ENCODE measurements at regions not wholly inside any gene's neighbourhood (a gene's known extent, or its start where the extent isn't known, plus 50 kb on each side); places are given as distances from the start of the nearest gene placed in this dataset.

DNA sequence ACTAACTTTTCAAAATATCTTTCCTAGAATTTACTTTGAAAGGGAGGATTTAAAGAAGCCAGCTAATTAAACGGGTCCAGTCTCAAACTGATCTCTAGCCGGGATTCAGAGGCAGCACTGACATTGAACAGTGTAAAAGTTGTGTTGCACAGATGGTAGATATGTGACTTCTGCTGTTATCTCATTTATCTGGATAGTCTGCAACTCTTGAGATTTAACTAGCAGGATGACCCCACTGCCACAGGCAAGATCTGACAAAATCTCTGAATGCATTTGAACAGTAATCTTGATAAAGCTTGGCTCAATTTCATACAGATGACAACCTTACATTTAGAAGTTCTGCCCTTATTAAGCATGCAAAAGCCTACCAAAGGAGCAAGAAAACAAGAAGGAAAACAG is 138.0 kb upstream of the CPNE8 start:
- DNase-seq, result no peak

DNA sequence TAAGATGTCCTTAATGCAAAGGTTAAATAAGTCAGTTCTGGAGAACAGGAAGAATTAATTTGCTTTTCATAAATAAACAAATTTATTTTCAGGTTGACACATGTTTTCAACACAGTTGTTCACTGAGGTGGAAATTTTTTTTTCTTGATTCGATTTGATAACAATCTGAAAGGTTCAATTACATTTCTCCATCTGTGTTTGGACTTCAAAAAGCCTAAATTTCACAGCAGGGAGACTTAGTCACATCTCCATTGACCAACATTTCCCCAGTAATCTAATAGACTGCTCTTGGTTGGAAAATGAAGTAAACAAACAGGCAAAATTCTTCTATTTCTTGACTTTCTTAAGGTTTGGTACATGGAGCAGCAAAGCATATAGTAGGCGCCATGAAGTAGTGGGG is 134.9 kb upstream of the CPNE8 start:
- DNase-seq, result no peak

DNA sequence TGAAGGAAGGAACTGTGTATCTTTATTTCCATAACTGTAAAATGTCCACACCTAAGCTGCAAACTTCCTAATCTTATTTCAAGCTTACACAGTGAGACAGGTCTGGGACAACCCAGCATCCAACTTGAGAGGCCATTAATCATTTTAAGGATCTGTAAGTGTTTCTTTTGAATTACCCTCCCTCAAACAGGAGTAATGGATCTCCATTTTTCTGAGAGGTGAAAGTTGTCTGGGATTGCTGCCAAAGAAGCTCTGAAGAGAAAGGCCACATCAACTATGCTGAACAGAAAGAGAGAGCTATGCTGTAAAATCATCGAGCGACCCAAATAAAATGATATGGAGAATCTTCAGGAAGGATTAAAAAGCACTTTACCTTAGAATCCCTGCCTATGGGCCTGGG is 131.7 kb upstream of the CPNE8 start:
- no peak for DNase-seq

DNA sequence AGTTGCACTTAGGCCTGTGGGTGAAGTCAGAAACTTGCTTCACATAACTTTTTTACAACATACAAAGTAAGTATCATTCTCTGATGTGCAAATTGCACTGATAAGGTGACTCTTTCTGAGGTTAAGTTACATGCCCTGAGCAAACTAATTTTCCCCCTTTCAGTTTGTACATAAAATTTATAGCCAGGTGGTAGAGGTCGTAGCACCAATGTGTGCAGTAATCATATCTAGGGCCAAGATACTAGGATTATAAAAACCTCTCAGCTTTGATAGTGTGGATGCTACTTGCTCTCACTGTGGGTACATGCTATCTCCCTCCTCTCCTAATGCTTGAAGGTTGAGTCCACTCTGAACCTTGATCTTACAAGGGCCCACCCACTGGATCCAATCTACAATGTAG is 130.7 kb upstream of the CPNE8 start:
- no peak for DNase-seq

DNA sequence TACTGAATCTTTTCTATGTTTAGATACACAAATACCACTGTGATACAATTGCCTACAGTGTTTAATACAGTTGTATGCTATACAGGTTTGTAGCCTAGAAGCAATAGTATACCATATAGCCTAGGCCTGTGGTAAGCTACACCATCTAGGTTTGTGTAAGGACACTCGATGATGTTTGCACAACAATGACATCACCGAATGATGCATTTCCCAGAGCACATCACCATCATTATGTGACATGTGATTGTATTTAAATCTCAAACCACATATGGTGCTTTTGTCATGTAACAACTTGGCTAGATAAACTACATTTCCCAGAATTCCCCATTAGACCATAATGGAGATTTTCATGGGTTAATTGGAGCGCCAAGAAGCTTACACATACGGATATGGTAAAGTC is 128.4 kb upstream of the CPNE8 start:
- DNase-seq, result no peak

DNA sequence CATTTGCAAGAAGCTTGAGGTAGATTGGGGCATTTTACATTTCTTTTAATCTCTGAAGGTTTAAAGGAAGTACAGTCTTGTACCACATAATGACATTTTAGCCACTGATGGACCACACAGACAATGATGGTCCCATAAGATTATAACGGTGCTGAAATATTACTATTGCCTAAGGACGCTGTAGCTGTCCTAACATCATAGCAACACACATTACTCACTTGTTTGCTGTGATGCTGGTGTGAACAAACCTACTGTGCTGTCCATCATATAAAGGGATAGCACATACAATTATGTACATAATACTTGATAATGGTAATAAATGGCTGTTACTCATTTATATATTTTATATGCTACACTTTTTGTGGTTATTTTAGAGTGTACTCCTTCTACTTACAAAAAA is 127.1 kb upstream of the CPNE8 start:
- no peak for DNase-seq

DNA sequence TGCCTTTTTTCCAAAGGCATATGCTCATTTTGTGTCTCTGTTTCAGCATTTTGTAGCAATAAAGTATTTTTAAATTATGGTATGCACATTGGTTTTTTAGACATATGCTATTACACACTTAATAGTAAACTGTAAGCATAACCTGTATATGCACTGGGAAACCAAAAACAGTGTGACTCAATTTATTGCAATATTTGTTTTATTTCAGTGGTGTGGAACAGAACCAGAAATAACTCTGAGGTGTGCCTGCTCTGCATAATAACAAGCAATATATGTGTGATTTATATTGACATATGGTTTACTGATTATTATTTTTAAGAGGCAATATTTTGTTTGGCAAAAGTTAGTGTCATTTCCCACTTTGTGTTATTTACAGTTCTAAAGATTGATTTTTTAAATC is 126.6 kb upstream of the CPNE8 start:
- DNase-seq, result no peak

DNA sequence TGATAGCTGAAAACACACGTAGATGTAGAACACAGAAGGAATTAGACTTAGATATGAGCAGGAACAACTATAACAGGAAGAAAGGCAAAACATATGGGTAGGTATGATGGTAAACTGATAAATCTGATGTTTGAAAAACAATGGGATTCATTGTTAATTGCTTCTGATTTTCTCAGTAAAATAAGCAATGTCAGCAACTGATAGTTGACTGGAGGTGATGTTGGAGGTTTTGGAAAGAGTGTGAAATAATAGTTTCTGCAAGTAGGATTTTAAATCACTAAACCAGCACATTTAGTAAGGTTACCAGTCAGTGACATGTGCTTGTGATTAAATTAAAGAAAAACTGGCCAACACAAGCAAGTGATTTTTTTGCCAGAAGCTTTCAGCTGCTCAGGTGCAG is 123.0 kb upstream of the CPNE8 start:
- no peak for DNase-seq

DNA sequence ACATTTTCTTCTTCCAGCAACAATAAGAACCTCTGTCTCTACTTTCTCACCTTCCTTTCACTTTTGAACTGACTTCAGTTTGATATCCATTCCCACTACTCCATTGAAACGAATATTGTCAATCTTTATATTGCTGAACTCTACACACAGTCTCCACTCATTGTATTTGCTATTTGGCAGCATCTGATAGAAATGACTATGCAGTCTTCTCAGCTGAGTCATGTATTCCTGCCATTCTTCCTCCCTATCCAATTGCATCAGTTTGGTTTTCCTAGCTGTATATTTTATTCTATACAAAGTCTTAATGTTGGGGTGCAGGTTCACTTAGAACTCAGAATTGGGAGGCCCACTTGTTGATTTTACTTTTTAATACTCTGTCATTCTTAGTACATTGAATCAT is 107.5 kb upstream of the CPNE8 start:
- DNase-seq, result no peak

DNA sequence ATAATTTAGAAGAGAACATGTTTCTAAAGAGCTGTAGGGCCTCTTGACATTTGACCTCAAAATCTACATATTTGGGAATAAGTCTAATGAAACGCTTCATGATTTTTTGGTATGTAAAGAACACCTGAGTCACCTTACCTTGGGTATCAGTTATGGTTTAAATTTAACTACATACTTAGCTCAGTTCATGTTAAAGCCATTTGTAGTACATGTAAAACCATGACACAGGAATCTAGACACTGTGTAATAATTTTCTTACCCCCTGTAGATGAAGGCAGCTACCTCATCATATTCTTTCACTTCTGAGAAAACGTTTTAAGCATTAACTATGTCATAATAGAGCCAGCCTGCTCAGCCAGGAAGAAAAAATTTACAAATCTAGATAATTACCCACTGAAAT is 105.8 kb upstream of the CPNE8 start:
- DNase-seq, result no peak

DNA sequence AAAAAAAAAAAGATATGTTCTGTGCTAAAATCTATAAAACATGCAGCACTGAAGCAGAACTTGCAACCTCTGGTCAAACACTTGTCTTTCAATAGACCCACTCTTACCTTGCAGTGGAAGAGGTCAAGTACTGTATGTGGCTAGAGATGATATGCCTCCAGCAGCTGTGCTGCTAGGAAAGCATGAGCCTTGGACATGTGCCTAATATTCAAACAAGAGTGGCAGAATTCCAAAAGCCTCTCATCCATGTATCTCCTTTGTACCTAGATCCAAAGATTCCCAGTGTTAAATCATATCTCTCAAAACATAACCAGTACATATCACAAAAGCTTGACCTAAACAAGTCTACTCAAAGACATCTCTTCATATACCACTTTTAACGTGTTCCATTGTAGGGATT is 105.0 kb upstream of the CPNE8 start:
- no peak for DNase-seq

DNA sequence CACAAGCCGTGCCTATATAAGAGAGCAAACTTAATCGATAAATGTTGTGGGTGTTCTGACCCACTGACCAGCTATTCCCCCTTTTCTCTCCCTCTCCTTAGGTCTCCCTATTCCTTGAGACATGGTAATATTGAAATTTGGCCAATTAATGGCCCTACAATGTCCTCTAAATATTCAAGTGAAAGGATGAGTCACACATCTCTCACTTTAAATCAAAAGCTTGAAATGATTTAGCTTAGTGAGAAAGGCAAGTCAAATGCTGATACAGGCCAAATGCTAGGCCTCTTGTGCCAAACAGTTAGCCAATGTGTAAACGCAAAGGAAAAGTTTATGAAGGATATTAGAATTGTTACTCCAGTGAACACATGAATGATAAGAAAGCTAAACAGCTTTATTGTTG is 102.2 kb upstream of the CPNE8 start:
- DNase-seq, result no peak

DNA sequence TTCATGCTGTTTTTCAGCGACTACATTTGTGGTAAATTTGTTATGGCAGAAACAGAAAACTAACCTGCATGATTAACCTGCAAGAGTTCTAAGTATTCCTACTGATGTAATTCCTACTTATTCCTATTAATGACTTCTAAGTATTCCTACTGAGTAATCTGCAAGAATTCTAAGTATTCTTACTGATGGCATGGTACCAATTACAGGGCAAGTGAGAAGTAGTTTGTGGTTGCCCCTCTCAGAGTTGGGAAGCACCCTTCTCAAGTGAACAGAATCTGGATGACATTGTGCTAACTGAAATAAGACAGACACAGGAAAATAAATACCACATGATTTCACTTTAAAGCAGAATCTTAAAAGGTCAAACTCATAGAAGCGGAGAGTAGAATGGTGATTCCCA is 100.9 kb upstream of the CPNE8 start:
- DNase-seq, result no peak

DNA sequence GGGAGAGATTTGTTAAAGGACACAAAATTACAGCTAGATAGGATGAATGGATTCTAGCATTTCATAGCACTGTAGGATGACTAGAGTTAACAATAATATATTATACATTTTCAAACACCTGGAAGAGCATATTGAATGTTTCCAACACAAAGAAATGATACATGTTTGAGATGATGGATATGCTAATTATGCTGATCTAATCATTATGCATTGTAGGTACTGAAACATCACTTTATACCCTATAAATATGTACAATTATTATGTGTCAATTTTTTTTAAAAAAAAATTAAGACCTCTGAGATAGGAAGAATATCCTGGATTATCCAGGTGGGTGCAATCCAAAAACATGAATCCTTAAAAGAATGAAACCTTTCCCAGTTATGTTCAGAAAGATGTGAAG is 100.3 kb upstream of the CPNE8 start:
- no peak for DNase-seq

DNA sequence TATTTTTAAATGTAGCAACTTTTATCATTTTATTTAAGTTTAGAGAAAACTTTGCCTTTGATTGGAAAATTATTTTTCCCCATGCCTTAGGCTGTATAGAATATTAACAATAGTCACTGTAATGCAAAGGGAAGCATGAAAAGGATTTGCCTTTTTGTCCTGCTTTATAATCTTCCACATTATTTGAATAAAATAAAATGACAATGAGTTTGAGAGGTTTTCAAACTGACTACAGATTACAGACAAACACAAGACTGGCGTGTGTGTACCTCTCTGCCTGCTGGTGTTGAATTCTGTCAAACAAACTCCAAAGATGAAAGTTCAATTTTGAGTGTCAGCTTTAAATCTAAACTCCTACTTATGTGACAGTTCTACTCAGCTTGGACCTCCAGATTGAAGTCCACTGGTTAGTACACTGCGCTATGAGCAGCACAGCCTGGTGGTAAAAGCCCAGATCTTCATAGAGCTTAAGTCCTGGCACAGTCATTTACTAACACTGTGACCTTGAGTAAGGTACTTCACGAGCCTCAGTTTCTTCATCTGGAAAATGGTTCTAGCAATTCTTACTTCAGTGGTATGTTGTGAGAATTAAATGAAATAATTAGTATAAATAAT is 98.3 kb upstream of the CPNE8 start:
- DNase-seq, result no peak

DNA sequence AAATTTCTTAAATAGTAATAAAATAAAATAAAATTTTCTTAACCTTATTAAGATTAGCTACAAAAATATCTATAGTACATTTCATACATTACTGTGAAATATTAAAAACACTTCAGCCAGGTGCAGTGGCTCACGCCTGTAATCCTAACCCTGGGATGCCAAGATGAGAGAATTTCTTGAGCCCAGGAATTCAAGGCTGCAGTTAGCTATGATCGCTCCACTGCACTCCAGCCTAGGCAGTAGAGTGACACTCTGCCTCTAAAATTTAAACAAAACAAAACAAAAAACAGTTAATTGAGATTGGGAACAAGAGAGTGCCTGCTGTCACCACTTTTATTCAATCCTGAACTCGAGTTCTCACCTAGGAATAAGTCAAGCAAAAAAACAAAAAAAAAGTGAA is 95.0 kb upstream of the CPNE8 start:
- DNase-seq, result no peak

DNA sequence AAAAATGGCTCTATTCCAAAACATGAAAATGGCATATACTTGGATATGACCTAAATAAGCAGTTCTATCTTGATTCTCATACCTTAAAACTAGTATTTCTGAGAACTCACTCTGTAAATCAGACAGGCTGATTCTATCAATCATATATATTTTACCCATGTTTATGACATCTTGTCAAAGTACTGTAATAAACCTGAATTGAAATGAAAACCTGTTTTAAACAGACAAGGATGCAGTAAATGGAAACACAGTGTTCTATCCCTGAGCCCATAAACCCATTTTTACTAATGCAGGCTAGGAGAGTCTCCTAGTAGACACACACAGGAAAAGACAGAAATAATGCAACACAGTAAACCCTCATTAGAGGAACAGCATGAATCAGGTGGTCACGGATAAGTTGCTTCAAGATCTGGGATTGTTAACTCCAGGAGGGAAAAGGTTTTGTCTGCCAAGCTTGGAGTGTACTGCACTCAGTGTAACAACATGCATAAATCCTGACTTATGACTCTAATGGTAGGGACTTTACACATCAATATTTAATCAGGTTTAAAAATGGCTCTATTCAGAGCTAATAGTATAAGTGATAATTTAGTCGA is 93.6 kb upstream of the CPNE8 start:
- DNase-seq, result no peak

DNA sequence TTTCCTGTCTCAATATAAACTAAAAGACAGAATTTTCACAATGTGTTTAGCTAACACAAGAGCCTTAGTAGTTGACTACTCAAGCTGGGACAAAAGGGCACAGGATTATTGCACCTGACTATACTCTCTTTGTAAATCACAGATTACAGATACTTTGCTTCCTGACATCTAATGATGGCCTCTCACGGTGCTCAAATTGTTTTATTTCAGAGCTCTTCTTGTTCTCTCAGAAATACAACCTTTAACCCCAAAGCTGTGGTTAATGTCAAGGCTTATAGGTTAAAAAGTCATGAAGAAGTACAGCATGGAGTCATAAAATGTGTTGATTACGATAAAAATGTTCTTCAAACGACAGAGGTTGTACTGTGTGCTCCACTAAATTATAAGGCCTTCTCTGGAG is 89.9 kb upstream of the CPNE8 start:
- DNase-seq, result no peak

DNA sequence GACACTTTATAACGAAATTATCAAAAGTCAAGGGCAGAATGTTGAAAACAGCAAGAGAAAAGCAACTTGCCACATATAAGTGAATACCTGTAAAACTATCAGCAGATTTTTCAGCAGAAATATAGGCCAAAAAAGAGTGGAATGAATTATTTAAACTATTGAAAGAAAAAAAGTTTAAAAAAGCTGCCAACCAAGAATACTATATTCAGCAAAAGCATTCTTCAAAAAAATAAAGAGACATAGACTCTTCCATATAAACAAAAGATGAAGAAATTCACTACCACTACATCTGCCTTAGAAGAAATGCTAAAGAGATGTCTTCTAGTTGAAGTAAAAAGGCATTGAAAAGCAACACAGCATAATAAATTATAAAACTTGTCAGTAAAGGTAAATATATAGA is 80.6 kb upstream of the CPNE8 start:
- DNase-seq, result no peak

DNA sequence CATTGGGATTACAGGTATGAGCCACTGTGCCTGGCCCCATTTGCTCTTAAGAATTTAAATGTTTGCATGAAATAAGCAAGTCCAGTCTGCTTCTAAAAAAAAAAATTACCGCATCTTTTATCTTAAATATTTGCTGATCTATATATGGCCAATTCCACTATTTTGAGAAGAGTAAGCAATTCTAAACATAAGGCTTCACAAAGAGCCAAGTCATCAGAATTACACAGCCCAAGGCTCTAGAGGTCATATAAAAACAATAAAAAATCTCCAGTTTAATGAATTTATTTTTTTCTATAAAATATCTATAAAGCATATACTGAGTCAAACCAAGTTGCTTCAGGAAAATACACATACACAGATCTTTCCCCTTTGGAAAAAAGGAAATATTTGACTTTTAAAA is 79.0 kb upstream of the CPNE8 start:
- no peak for DNase-seq

DNA sequence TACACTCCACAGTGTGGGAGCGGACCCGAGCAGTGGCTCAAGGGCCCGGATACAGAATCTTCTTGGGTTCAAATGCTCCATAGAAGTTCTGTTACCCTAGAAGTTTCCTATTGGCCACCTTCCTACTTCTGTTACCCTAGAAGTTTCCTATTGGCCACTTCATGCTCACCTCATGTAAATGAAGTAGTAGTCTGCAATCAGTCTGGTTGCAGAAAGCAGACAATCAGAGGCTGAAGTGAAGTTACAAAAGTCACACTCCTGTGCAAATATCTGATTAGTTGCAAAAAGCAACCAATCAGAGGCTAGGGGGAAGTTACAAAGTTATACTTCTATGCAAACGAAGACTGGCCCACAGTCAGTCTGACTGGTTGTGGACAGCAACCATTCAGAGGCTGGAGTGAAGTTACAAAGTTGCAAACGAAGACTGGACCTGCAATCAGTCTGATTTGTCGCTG is 77.8 kb upstream of the CPNE8 start:
- no peak for DNase-seq

DNA sequence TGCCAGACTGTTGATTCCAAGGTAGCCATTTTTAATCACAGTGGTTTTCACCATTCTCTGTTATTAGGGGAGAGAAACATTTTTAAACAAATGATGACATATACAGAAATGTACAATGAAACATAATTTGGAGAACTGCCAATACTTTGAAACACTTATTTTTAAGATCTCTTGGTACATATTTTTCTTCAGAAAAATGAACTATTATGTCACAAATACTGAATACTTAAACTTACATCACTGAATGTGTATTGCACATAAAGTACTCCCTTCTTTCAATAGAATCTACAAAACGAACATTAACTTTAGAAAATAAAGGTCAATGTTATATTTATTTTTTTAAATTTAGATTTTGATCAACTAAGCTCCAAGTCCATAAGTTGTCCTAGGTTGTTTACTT is 71.7 kb upstream of the CPNE8 start:
- DNase-seq, result no peak

DNA sequence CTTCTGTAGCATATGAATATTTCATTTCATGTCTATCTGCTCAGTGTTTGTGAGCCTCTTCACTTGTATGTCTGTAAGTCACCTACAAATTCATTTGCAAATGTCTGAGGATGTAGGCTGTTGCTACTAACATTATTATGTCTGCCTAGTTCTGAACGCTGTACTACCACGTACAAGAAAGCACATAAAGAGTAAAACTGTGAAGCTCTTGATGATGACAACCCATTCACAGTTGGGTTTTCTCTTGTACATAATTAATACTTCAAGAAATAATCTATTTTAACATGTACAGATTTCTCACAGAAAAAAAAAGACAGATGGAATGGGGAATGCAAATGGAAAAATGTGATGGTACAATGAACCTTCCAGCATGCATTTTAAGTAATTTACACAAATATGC is 64.3 kb upstream of the CPNE8 start:
- DNase-seq, result no peak

DNA sequence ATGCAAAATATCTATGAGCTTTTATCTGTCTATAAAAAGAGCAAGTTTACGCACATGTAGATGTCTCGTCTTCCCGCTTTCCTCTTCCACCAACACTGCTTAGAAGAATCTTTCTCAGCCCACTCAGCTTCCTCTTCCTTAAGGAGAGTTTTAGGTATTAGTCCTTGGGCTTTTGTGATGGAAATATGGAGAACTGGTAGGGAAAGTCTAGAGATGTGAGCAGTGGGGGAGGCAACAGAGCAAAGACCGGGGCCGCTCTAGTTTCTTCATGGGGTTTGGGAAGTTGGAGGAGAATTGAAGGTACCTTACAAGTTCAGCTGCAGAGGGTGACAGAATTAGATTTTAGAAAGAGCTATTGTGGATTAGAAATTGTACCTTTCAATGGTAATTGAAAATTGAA is 56.3 kb upstream of the CPNE8 start:
- DNase-seq, result no peak

DNA sequence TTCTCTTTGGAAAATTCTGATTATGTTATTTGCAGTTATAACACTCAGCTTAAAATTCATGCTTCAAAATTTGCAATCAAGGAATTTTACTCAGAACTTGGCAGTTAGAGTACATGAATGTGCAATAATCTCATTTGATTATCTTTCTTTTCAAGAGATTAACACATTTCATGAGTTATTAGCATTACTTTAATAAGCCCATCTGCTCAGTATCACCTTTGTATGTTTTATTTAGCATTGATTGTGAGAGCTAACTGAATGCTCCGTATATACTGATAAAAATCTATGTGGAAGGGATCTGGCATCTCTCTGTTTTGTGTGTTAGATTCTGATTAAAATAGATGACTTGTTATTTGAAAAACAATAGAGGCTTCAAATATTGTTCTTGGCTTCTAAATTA is 55.6 kb upstream of the CPNE8 start:
- no peak for DNase-seq

All from occipital lobe (tissue), 1 donor.